ENCODE measurements at regions not wholly inside any gene's neighbourhood (a gene's known extent, or its start where the extent isn't known, plus 50 kb on each side); places are given as distances from the start of the nearest gene placed in this dataset.

DNA sequence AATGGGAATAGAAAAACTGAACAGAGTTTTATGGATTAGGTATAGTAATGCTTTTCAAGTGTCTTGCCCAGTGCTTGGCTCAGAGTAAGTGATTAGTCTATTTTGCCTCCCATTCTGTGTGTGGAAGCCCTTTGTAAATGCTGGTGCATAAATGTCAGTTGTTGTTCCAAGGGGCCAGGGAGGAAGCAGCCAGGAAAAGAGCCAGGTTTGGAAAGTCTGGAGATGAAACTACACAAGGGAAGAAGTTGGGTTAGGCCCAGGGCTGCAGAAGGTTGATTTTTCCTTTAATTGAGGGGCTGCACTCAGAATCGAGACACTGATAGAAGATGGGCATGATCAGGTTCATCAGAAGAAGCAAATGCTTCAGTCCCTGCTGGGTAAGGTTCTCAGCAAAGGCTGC is 484.0 kb downstream of the OLFM4 start:
- no peak for DNase-seq (ENCODE audit: low spot score)

GRCh38 chr13:53513226-53513625 is 484.6 kb downstream of the OLFM4 start:
- no peak for DNase-seq (ENCODE audit: low spot score)

DNA sequence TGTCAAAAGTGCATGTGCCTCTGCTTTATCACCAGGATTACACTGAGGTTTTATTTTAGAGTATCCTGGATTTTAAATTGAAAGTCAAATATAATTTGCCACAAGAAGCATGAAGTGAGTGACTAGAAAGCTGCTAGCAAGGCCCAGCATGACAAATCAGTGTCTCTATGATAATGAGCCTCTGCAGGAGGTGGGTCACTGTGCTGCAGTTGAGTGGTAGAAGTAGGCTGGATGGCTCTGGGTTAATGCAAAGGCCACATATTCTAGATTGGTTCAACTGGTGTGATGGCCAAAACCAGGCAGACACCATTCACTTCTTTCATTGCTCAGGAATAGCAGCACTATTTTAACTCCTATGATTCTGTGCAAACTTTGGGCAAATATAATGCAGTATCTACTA is 491.5 kb downstream of the OLFM4 start:
- DNase-seq (ENCODE audit: low spot score), result no peak

DNA sequence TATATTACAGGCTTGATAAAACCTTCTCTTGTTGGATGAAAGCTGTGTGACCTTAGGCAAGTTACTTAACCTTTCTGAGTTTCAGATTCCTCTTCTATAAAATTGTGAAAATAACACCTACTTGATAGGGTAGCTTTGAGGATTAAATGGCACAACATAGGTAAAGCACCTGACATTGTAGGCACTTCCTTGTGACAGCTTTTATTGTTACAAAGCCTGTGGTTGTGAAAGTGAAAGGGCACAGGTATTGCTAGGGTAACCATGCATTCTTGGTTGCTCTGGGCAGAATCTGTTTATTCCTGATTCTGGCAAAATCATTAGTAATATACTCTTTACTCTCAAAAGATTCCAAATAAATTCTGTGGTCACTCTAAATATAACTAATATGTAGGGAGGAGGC is 493.4 kb downstream of the OLFM4 start:
- DNase-seq (ENCODE audit: low spot score), result no peak

DNA sequence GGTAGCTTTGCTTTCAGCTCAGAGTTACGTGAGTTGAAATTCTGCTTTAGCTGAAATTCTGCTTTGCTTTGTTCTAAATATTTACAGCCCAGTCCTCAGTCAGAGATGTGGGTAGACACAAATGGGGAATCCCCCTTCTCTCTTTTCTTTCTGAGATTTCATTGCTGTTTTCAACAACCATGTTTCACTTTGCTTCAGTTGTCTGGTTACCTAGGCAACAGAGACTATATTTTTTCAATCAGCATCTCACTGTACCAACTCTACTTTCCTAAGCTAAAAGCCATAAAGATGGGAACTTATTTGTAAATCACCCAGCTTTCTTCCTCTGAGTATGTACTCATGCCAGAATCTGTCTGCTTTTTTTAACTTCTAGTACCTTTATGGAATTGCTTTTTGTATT is 509.0 kb downstream of the OLFM4 start:
- DNase-seq (ENCODE audit: low spot score), result no peak

DNA sequence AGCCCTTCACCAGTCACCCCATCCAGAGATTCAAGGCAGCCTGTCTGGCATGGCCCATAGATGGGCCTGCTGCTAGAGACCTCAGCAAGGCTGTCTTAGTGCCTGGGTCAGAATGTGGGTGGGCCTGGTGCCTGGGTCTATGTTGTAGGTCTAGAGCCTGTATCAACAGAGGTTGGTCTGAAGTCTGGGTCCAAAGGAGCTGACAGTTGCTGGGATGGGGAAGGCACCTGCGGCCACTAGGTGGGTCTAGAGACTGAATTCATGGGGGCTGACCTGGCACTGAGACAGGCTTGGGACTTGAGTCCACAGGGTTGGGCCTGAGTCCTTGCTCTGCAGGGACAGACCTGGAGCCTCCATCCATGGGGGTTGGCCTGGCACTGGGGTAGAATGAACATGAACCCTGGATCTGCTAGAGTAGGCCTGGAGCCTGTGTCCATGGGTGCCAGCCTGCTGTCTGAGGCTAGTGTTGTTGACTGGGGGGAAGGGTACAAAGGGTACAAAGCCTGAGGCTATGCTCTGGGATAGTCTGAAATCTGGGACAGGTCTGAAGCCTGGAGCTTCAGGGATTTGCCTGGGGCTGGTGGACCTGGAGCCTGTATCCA is 516.8 kb downstream of the OLFM4 start:
- no peak for DNase-seq (ENCODE audit: low spot score)

GRCh38 chr13:53560556-53560955 is 531.9 kb downstream of the OLFM4 start:
- no peak for DNase-seq (ENCODE audit: low spot score)

- DNase-seq (ENCODE audit: low spot score), result no peak
Observed at GRCh38 chr13:53562419-53562818, 533.8 kb downstream of the OLFM4 start.

GRCh38 chr13:53568491-53568890 is 539.9 kb downstream of the OLFM4 start:
- DNase-seq (ENCODE audit: low spot score), result no peak

DNA sequence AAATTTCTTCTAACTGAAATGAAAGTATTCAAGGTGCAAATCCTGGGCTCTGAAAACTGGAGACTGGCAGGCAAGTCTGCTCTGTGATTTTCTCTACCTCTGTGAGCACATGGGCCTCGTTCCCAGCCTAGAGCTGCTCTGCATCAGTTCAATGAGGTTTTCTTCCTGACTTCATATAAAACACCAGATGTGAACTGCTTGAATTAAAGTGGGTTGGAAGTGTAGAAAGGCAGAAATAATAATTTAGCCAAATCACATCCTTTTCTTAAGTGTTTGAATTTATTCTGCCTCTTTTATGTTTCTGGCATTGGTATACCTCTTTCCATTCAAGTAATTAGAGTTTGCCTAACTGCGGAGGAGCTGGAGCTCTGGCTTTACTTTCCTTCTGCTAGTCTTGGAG is 540.8 kb downstream of the OLFM4 start:
- DNase-seq (ENCODE audit: low spot score), result no peak

DNA sequence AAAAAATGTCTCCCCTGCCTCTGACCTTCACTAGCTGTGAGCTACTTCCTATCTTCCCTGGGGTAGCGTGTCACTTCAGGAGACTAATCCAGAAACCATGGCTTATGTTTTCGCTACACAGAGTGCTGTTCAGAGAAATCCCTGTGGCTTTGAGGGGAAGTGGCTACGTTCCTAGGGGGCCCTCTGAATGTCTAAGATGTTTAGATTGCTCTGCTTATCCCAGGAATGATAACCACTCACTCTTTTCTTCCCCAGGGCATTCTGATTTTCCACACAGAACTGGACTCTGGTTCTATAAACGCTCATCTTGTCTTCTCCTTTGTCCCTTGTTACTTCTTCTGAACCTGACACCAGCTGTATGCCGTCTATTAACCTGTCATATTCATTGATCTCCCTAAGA is 572.5 kb downstream of the OLFM4 start:
- DNase-seq (ENCODE audit: low spot score), result no peak

- no peak for DNase-seq (ENCODE audit: low spot score)
Observed at GRCh38 chr13:53605326-53605725, 576.7 kb downstream of the OLFM4 start.

GRCh38 chr13:53612200-53612599 is 583.6 kb downstream of the OLFM4 start:
- no peak for DNase-seq (ENCODE audit: low spot score)

GRCh38 chr13:53622456-53622855 is 593.8 kb downstream of the OLFM4 start:
- no peak for DNase-seq (ENCODE audit: low spot score)

GRCh38 chr13:53623146-53623545 is 594.5 kb downstream of the OLFM4 start:
- DNase-seq (ENCODE audit: low spot score), result no peak

DNA sequence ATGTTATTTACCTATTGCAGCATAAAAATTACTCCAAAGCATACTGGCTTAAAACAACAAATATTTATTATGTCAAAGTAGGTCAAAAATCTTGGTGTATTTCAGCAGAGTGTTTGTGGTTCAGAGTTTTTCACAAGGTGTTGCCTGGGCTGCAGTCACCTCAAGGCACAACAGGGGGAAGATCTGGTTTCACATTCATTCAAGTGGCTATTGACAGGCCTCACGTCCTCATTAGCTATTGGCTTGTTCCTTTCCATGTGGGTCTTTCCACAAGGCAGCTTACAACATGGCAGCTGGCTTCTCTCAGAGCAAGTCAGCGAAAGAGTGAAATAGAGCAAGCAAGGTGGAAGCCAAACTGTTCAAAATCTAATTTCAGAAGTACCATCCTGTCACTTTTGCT is 602.9 kb downstream of the OLFM4 start:
- DNase-seq (ENCODE audit: low spot score), result no peak

DNA sequence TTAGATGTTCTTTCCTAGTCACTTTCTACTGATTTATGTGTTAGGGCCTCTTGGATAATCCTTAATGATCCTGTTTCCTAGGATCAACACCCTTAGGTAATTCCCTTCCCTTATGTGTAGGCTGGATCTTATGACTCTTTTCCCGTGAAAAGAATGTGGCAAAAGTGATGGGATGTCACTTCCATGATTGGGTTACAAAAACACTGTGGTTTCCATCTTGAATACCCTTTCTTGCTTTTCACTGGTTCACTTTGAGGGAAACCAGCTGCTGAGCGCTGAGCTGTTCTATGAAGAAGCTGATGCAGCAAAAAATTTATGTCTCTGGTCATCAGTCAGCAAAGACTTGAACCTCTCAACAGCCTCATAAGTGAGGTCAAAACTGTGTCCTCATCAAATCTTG is 609.4 kb downstream of the OLFM4 start:
- no peak for DNase-seq (ENCODE audit: low spot score)

GRCh38 chr13:53642306-53642705 is 613.7 kb downstream of the OLFM4 start:
- no peak for DNase-seq (ENCODE audit: low spot score)

DNA sequence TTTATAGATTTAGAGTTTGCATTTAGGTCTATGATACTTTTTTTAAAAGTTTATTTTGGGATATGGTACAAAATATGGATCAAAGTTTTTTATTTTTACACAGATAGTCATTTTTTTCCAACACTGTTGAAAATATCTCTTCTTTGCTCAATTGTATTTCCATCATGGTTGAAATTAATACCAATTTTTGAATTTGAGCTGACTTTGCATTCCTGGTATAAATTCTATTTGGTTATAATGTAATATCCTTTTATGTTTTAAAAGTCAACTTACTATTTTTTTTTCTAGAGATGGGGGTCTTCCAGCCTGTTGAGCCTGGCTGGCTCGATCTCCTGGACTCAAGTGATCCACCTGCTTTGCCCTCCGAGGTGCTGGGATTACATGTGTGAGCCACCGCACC is 620.1 kb downstream of the OLFM4 start:
- no peak for DNase-seq (ENCODE audit: low spot score)

DNA sequence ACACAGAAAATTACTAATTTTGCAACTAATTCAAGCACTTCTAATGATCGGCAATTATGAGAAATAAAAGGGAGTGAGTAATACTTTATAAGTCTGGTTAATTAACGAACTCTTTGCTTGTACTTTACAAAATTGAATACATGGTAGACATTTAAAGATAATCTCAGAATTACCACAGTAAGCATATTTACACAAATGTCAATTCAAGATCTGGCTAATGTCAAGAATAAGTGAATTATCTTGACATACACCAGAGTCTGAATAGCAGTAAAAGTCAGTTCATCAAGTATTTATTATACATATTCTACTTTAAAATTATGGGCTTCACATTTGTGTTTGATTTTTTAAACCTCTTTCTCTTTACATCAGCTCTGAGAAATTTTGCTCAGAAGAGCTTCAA is 643.4 kb downstream of the OLFM4 start:
- no peak for DNase-seq (ENCODE audit: low spot score)

DNA sequence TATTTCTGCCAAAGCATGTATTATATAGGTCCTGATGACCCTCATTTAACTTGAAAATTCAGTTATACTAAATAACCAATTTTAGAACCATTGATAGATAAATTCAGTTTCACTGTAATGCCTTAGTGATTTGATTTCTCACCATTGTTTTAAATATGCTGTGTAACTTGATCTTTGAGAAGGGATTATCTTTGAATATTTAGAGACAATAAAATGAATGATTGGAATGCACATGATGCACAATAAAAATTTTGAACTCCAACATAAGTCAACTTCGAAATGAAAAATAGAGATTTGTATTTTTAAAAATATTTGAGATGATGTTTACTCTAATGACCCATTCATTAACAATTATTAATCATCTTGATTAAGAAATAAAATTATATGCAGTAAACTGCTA is 654.5 kb downstream of the OLFM4 start:
- DNase-seq (ENCODE audit: low spot score), result no peak

DNA sequence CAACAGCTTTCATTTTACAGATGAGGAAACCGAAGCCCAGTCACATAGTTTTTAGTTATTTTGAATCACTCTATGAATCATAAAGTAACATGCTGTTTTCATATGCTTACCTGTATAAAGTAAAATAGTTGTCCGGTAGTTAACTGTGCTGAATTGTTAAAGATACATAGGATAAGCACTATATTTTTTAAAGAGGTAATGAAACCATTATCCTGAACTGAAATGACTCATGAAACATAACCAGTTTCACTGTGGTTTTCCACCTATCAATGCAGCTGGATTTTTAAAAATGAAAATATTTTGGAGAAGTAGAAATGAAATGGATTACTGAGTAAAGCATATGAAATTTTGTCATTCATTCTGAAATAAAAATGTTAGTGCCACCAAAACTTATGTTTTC is 655.0 kb downstream of the OLFM4 start:
- no peak for DNase-seq (ENCODE audit: low spot score)

- no peak for DNase-seq (ENCODE audit: low spot score)
Observed at GRCh38 chr13:53691417-53691816, 662.8 kb downstream of the OLFM4 start.

GRCh38 chr13:53694814-53695532 is 666.4 kb downstream of the OLFM4 start:
- no peak for DNase-seq (ENCODE audit: low spot score)

Data from kidney tubule cell (primary cell).